ENCODE measurements at regions not wholly inside any gene's neighbourhood (a gene's known extent, or its start where the extent isn't known, plus 50 kb on each side); places are given as distances from the start of the nearest gene placed in this dataset.
A peak's percentile ranks its signal among the peaks of the same experiment; 100 is the strongest.

- H3K4me1 ChIP-seq (ENCODE audit: insufficient read depth, low read length), result peaks cover 11% of the 10 kb centered on the region
- H4K20me1 ChIP-seq (ENCODE audit: insufficient read depth, low read length), result no peaks in the 10 kb centered on the region
- no peak overlapping the region for H3K9ac ChIP-seq (ENCODE audit: low read depth, low read length)
- peak overlapping the region; percentile 65 for H3K27ac ChIP-seq (ENCODE audit: low read length)
- TF ChIP-seq CTCF (IDR thresholded peaks at IDR 0.05; ENCODE audit: borderline replicate concordance, extremely low read depth, low read length, poor library complexity, severe bottlenecking) (peak; percentile 92), EZH2 (IDR thresholded peaks at IDR 0.05; ENCODE audit: borderline replicate concordance, low read depth, low read length, severe bottlenecking) (no peak)
- H3K36me3 ChIP-seq (ENCODE audit: insufficient read depth, low read length), result no peaks in the 10 kb centered on the region
- no peak overlapping the region for H3K4me2 ChIP-seq (ENCODE audit: insufficient read depth, low read length)
- H3K27me3 ChIP-seq (ENCODE audit: insufficient read depth, low read length, poor library complexity), result no peaks in the 10 kb centered on the region
- no peaks in the 10 kb centered on the region for H3K79me2 ChIP-seq (ENCODE audit: insufficient read depth, low read length)
- H3K9me3 ChIP-seq (ENCODE audit: insufficient read depth, low read length, severe bottlenecking), result no peaks in the 10 kb centered on the region
- peak overlapping the region; percentile 50; the same call in 1 of the 2 replicates for H2AFZ ChIP-seq (ENCODE audit: low read depth, low read length)
- H3K4me3 ChIP-seq (ENCODE audit: low read depth in 1 of 2, low read length in 2 of 2), result no peak overlapping the region
- DNase-seq (peak; percentile 52), ATAC-seq (ENCODE audit: insufficient read depth, low read depth) (peak; percentile 99)
Observed at GRCh38 chr11:104609311-104610085, 288.8 kb downstream of the CASP12 start.

DNA sequence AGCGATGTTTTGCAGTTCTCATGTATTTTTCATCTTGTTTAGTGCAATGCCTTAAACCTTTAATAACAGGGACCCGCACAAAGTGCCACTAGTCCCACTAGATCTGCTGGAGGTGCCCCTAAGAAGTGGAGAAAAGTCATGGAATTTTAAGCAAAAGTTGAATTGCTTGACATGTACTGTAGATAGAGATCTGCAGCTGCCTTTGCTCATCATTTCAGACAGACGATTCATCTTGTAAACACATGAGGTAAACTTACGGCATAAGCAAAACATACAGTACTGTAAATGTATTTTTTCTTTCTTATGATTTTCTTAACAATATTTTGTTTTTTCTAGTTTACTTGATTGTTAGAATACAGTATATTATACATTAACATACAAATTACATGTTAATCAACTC lies 295.6 kb downstream of the CASP12 start:
- ATAC-seq (ENCODE audit: insufficient read depth, low read depth), result no peak
- no peak overlapping the region for H3K4me2 ChIP-seq (ENCODE audit: insufficient read depth, low read length)
- H3K4me1 ChIP-seq (ENCODE audit: insufficient read depth, low read length), result no peaks in the 10 kb centered on the region
- no peaks in the 10 kb centered on the region for H3K27me3 ChIP-seq (ENCODE audit: insufficient read depth, low read length, poor library complexity)
- H3K4me3 ChIP-seq (ENCODE audit: low read depth in 1 of 2, low read length in 2 of 2), result no peak overlapping the region
- H3K79me2 ChIP-seq (ENCODE audit: insufficient read depth, low read length), result no peaks in the 10 kb centered on the region
- TF ChIP-seq CTCF (IDR thresholded peaks at IDR 0.05; ENCODE audit: borderline replicate concordance, extremely low read depth, low read length, poor library complexity, severe bottlenecking), result no peak
- no peak for TF ChIP-seq EZH2 (IDR thresholded peaks at IDR 0.05; ENCODE audit: borderline replicate concordance, low read depth, low read length, severe bottlenecking)
- H3K9ac ChIP-seq (ENCODE audit: low read depth, low read length), result no peak overlapping the region
- no peaks in the 10 kb centered on the region for H4K20me1 ChIP-seq (ENCODE audit: insufficient read depth, low read length)
- H3K27ac ChIP-seq (ENCODE audit: low read length), result no peak overlapping the region
- 0 out of 2 replicates have a peak overlapping the region, but pooled peaks have one; percentile 20 for H2AFZ ChIP-seq (ENCODE audit: low read depth, low read length)
- no peaks in the 10 kb centered on the region for H3K36me3 ChIP-seq (ENCODE audit: insufficient read depth, low read length)
- DNase-seq, result no peak
- H3K9me3 ChIP-seq (ENCODE audit: insufficient read depth, low read length, severe bottlenecking), result no peaks in the 10 kb centered on the region

DNA sequence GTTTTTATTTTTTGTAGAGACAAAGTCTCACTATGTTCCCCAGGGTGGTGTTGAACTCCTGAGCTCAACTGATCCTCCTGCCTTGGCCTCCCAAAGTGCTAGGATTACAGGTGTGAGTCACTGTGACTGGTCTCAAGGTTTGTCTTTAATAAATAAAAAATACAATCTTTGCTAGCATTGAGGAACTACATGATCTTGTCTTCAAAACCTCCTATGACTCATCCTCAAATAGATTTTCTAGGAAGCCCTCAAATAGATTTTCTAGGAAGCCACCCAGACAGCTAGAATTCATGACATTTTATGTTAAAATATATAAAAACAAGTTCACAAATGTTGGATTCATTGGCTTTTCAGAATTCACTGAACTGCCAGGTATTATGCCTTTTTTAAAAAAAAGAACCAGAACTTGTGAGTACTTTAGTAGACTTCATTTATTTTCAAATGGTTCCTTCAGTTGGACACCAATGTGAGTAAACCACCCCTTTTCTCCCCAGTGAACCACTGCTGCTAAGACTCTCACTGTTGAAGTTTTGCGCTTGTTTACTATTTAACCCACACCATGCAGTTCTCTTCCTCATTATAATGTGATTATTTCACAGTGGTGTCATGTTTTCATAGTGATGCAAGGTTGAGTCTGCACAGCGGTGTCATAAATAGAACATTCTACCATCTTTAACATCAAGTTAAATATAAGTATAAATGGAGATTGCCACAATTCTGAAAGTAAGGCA lies 303.9 kb downstream of the CASP12 start:
- no peak overlapping the region for H3K9ac ChIP-seq (ENCODE audit: low read depth, low read length)
- H3K4me2 ChIP-seq (ENCODE audit: insufficient read depth, low read length), result 0 out of 2 replicates have a peak overlapping the region, but pooled peaks have one; percentile 12
- no peak overlapping the region for H3K4me3 ChIP-seq (ENCODE audit: low read depth in 1 of 2, low read length in 2 of 2)
- peak; percentile 39 for DNase-seq
- H4K20me1 ChIP-seq (ENCODE audit: insufficient read depth, low read length), result no peaks in the 10 kb centered on the region
- H2AFZ ChIP-seq (ENCODE audit: low read depth, low read length), result peak overlapping the region; percentile 41; the same call in 1 of the 2 replicates
- TF ChIP-seq CTCF (IDR thresholded peaks at IDR 0.05; ENCODE audit: borderline replicate concordance, extremely low read depth, low read length, poor library complexity, severe bottlenecking), result no peak
- TF ChIP-seq EZH2 (IDR thresholded peaks at IDR 0.05; ENCODE audit: borderline replicate concordance, low read depth, low read length, severe bottlenecking), result no peak
- ATAC-seq (ENCODE audit: insufficient read depth, low read depth), result peak; percentile 85
- H3K27ac ChIP-seq (ENCODE audit: low read length), result peak overlapping the region; percentile 75
- H3K36me3 ChIP-seq (ENCODE audit: insufficient read depth, low read length), result no peaks in the 10 kb centered on the region
- H3K9me3 ChIP-seq (ENCODE audit: insufficient read depth, low read length, severe bottlenecking), result no peaks in the 10 kb centered on the region
- no peaks in the 10 kb centered on the region for H3K79me2 ChIP-seq (ENCODE audit: insufficient read depth, low read length)
- no peaks in the 10 kb centered on the region for H3K27me3 ChIP-seq (ENCODE audit: insufficient read depth, low read length, poor library complexity)
- H3K4me1 ChIP-seq (ENCODE audit: insufficient read depth, low read length), result peaks cover 16% of the 10 kb centered on the region

All from DND-41 (cell line).